ENCODE measurements at regions not wholly inside any gene's neighbourhood (a gene's known extent, or its start where the extent isn't known, plus 50 kb on each side); places are given as distances from the start of the nearest gene placed in this dataset.

DNA sequence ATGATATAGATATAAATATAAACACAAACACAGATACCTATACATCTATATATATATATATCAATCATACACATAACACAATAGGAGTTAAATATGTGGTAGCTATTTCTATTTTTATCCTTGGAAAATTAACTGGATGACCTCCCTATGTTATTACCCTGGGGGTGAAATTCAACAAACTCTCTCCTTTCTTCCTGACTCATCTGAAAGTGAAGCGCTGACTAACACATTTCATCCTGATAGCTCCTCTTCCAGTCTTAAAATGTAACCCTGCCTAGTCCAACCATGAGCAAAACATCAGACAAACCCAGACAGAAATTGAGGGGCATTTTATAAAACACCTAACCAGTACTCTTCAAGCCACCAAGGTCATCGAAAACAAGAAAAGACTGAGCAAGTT is 220.6 kb upstream of the ISX start (continued):
- TF ChIP-seq, protein P1, sequence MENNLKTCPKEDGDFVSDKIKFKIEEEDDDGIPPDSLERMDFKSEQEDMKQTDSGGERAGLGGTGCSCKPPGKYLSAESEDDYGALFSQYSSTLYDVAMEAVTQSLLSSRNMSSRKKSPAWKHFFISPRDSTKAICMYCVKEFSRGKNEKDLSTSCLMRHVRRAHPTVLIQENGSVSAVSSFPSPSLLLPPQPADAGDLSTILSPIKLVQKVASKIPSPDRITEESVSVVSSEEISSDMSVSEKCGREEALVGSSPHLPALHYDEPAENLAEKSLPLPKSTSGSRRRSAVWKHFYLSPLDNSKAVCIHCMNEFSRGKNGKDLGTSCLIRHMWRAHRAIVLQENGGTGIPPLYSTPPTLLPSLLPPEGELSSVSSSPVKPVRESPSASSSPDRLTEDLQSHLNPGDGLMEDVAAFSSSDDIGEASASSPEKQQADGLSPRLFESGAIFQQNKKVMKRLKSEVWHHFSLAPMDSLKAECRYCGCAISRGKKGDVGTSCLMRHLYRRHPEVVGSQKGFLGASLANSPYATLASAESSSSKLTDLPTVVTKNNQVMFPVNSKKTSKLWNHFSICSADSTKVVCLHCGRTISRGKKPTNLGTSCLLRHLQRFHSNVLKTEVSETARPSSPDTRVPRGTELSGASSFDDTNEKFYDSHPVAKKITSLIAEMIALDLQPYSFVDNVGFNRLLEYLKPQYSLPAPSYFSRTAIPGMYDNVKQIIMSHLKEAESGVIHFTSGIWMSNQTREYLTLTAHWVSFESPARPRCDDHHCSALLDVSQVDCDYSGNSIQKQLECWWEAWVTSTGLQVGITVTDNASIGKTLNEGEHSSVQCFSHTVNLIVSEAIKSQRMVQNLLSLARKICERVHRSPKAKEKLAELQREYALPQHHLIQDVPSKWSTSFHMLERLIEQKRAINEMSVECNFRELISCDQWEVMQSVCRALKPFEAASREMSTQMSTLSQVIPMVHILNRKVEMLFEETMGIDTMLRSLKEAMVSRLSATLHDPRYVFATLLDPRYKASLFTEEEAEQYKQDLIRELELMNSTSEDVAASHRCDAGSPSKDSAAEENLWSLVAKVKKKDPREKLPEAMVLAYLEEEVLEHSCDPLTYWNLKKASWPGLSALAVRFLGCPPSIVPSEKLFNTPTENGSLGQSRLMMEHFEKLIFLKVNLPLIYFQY (CRISPR knock-in tag; IDR thresholded peaks at IDR 0.05; ENCODE audit: borderline replicate concordance): no peak
- TF ChIP-seq ZNF607 (CRISPR knock-in tag; IDR thresholded peaks at IDR 0.05; ENCODE audit: borderline replicate concordance) (no peak), ZNF850 (CRISPR knock-in tag; conservative IDR thresholded peaks at IDR 0.05) (no peak), PAF1 (CRISPR knock-in tag; IDR thresholded peaks at IDR 0.05) (no peak), TAF1 (CRISPR knock-in tag; IDR thresholded peaks at IDR 0.05) (no peak), ZNF746 (CRISPR knock-in tag; IDR thresholded peaks at IDR 0.05) (no peak), TGIF2 (CRISPR knock-in tag; IDR thresholded peaks at IDR 0.05) (no peak), BHLHE40 (IDR thresholded peaks at IDR 0.05; ENCODE audit: low read length) (no peak), POLR2AphosphoS5 (IDR thresholded peaks at IDR 0.05; ENCODE audit: low read depth, low read length) (no peak), RAD21 (CRISPR knock-in tag; IDR thresholded peaks at IDR 0.05) (no peak), YEATS4 (CRISPR knock-in tag; IDR thresholded peaks at IDR 0.05; ENCODE audit: borderline replicate concordance) (no peak)
- TF ChIP-seq, protein P2, sequence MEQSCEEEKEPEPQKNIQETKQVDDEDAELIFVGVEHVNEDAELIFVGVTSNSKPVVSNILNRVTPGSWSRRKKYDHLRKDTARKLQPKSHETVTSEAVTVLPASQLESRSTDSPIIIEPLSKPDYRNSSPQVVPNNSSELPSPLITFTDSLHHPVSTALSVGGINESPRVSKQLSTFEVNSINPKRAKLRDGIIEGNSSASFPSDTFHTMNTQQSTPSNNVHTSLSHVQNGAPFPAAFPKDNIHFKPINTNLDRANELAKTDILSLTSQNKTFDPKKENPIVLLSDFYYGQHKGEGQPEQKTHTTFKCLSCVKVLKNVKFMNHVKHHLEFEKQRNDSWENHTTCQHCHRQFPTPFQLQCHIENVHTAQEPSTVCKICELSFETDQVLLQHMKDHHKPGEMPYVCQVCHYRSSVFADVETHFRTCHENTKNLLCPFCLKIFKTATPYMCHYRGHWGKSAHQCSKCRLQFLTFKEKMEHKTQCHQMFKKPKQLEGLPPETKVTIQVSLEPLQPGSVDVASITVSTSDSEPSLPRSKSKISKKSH (CRISPR knock-in tag; IDR thresholded peaks at IDR 0.05; ENCODE audit: borderline replicate concordance): no peak

Measured in HepG2 (cell line).